Dedifferentiated amniotic fluid mesenchymal stem cell (primary cell): ENCODE measurements at regions not wholly inside any gene's neighbourhood (a gene's known extent, or its start where the extent isn't known, plus 50 kb on each side); places are given as distances from the start of the nearest gene placed in this dataset.
"Not testable (repeated sequence)": the region's sequence is repeated elsewhere in the genome, so short reads cannot be mapped to it uniquely, and the experiment has no call there.

Source experiments
- DNase-seq: peaks from one replicate; pipeline ENCODE4 v3.0.0-alpha.2; 2016; ENCODE audit errors: extremely low spot score

DNA sequence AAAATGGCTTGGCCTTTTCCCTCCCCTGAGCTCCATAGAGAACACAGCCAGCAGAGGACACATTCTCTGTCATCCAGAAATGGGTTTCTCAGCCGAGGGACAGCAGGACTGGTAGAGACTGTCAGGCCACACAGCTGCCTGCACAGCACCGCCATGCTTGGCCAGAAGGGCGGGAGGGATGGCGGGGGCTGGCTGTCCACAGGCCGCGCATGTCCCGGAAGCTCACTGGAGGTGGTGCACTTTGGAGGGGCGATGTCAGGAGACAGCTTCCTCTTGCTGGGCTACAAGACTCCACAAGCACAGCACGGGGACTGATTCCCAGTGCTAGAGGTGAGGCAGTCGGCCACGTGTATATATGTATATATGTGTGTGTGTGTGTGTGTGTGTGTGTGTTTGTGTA is 125.3 kb downstream of the GOLGA6L4 start:
- not testable (repeated sequence) for DNase-seq

DNA sequence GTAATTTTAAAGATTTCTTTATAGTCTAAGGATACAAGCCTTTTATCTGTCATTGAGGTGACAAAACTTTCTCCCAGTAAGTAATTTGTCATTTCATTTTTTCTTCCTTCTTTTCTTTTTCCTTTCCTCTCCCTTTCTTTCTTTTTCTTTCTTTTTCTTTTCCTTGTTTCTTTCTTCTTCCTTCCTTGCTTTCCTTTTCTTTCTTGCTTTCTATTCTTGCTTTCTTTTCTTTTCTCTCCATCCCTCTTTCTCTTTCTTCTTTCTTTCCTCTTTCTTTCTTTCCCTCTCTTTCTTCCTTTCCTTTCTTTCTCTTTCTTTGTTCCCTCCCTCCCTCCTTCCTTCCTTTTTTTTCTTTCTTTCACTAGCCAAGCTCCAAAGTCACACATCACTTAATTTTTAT is 148.8 kb downstream of the GOLGA6L4 start:
- DNase-seq: not testable (repeated sequence)

DNA sequence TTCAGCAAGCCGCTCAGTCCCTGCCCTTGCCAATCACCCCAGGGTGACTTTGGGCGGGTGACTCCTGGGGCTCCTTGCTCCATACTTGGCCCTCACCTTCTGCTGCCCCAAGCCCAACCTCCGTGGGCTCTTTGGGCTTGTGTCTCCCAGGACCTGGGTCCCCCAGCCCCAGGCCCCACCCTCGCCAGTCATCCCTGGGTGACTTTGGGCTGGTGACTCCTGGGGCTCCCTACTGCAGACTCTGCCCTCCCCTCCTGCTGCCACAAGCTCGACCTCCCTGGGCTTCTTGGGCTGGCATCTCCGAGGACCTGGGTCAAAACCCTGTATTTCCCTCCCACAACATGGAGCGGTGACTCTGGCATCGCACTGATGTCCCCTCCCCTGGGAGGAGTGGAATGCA is 151.5 kb downstream of the GOLGA6L4 start:
- DNase-seq: no peak

DNA sequence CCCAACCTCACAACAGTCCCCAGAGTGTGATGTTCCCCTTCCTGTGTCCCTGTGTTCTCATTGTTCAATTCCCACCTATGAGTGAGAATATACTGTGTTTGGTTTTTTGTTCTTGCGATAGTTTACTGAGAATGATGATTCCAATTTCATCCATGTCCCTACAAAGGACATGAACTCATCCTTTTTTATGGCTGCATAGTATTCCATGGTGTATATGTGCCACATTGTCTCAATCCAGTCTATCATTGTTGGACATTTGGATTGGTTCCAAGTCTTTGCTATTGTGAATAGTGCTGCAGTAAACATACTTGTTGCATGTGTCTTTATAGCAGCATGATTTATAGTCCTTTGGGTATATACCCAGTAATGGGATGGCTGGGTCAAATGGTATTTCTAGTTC is 152.6 kb downstream of the GOLGA6L4 start:
- DNase-seq: not testable (repeated sequence)

DNA sequence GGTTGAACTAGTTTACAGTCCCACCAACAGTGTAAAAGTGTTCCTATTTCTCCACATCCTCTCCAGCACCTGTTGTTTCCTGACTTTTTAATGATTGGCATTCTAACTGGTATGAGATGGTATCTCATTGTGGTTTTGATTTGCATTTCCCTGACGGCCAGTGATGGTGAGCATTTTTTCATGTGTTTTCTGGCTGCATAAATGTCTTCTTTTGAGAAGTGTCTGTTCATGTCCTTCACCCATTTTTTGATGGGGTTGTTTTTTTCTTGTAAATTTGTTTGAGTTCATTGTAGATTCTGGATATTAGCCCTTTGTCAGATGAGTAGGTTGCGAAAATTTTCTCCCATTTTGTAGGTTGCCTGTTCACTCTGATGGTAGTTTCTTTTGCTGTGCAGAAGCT is 153.1 kb downstream of the GOLGA6L4 start:
- not testable (repeated sequence) for DNase-seq

DNA sequence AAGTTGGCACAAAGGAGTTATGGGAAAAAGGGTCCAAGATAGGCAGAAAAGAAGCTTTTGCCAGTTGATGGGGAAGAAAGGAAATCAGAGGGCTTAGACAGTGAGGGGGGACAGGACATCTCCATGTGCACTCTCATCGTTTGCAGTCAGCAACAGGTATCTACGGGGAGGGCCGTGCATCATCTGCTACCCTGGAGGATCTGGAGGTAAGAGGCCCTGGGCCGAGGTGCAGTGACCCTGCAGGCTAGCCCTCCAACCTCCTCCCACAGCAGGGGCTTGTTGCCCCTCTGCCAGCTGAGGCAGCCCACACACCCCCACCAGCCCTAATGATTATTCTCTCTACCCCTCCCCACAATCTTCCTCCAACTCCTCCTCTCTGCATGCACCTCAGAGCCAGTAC is 154.8 kb downstream of the GOLGA6L4 start:
- DNase-seq: not testable (repeated sequence)

DNA sequence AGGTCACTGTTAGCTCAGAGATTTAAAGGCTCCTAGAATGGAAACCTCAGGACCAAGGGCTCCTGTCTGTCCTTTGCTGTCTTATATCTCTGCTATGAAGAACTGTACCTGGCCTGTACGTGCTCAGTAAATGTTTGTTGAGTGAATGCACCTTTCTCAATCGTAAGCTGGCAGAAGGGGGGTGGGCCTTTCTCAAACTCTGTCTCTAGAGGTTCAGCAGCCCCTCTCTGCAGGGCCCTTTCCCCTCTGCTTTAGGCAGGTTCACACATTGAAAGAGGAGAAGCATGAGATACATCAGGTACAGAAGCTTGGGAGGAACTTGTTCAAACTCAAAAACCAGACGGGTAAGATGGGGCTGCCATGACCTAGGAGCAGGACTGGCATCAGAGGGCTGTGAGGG is 155.6 kb downstream of the GOLGA6L4 start:
- no peak for DNase-seq

DNA sequence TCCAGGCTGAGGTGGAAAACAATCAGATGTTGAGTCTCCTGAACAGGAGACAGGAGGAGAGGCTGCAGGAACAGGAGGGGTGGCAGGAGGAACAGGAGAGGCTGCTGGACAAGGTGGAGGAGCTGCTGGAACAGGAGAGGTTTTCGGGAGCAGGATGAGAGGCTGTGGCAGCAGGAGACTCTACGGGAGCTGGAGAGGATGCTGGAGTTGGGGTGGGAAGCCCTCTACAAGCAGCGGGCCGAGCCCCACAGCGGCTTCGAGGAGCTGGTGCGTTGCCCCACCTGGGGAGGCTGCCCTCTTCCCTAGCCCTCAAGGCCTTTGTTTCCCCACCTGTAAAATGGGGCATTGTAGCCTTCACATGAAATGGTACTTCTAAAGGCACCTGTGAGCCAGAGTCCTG is 156.4 kb downstream of the GOLGA6L4 start:
- not testable (repeated sequence) for DNase-seq

DNA sequence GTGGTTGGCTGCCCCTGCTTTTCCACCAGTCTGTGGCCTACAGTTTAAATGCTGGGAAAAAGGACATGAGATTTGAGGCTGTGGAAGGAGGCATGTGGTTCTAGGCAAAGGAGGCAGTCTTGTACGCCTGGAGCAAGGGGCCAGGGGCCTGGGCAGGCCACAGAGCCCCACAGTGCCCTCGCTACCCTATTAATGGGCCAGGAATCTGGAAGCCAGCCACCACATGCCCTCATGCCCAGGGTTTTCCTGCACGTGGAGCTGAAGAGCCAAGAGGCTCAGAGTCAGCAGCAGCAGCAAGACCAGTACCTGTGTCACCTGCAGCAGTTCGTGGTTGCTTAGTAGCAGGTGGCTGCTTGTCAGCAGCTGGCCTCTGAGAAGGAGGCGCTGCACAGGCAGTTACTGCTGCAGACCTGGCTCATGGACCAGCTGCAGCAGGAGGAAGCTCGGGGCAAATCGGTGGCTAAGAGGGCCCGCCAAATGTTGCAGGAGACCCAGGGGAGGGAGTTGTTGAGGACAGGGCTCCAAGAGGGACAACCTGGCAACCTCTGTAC is 157.9 kb downstream of the GOLGA6L4 start:
- DNase-seq: not testable (repeated sequence)

DNA sequence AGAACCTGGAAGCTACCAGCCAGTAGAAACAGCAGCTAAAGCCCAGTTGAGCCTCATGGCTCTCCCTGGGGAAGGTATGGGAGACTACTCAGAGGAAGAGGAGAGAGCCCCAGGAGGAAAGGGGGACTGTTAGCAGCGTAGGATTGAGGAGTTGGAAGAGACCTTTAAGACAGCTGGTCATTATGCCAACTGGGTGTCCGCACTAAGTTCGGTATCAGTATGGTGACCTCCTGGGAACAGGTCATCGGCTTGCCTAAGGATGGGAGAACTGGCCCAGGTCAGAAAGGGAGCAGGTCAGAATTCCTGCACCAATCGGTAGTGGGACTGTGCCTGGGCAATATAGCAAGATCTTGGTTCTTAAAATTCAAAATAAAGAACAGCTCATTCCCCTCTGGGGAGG is 158.4 kb downstream of the GOLGA6L4 start:
- DNase-seq: not testable (repeated sequence)

DNA sequence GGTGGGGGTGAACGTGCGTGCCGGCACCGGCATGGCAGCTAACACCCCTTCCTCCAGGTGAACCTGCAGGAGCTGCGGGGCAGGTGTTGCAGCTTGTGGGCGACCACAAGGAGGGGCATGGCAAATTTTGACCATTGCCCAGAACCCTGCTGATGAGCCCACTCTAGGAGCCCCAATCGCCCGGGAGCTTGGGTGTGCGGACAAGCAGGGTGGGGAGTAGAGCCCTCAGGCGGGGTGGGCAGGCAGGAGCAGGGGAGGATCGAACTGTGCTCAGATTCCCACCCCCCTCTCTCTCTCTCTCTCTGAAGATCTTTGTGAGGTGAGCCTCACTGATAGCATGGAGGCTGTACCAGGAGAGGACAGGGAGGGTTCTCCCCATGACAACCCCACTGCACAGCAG is 159.8 kb downstream of the GOLGA6L4 start:
- not testable (repeated sequence) for DNase-seq

DNA sequence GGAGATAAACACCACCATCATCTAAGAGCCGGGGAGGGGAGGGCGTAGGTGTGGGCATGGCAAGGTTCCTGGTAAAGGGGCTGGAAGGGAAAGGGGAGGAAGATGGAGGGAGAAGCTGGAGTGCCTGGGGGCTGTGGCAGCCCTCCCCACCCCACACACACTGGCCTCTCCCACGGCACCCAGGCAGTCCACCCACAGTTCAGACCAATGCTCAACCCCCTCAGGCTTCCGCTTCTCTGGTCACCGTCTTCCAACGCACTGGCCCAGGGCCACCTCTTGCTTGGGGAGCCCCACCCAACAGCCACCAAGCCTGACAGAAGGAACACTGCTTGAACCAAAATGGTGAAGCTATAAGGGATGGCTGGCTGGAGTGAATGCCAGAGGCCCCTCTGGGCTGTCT is 160.3 kb downstream of the GOLGA6L4 start:
- DNase-seq: not testable (repeated sequence)

DNA sequence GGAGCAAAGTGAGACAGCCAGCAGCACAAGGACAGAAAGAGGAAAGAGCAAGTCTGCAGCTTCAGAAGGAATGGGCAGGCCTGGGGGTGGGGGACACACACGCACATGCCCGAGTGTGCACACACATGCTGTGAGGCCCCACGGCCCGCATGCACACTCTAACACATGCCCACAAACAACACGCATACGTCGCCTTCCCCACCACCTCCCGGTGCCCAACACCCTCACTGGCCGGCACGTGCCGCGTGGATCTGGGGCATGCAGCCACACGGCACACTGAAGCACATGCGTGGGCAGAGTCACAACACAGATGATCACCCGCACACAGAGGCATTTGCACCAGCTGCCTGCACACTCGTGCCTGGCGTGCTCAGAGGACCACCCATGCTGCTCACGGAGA is 161.5 kb downstream of the GOLGA6L4 start:
- DNase-seq: not testable (repeated sequence)

DNA sequence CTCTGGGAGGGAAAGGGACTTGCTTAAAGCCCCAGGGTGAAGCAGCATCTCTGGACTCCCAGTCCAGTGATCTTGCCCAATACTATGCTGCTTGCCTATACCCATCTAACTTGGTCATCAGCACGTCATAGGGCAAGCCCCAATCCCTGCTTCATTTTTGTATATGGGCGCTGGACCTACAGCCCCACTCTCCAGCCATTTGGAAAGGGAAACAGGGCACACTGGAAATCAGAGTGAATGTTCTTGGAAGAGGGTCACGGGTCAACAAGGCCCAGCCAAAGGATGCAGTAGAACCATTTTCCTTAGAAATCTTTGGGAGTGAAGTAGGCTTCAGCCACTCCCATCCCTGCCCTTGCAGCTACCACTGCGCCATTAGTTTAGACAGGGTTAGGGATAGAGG is 162.5 kb downstream of the GOLGA6L4 start:
- DNase-seq: not testable (repeated sequence)

DNA sequence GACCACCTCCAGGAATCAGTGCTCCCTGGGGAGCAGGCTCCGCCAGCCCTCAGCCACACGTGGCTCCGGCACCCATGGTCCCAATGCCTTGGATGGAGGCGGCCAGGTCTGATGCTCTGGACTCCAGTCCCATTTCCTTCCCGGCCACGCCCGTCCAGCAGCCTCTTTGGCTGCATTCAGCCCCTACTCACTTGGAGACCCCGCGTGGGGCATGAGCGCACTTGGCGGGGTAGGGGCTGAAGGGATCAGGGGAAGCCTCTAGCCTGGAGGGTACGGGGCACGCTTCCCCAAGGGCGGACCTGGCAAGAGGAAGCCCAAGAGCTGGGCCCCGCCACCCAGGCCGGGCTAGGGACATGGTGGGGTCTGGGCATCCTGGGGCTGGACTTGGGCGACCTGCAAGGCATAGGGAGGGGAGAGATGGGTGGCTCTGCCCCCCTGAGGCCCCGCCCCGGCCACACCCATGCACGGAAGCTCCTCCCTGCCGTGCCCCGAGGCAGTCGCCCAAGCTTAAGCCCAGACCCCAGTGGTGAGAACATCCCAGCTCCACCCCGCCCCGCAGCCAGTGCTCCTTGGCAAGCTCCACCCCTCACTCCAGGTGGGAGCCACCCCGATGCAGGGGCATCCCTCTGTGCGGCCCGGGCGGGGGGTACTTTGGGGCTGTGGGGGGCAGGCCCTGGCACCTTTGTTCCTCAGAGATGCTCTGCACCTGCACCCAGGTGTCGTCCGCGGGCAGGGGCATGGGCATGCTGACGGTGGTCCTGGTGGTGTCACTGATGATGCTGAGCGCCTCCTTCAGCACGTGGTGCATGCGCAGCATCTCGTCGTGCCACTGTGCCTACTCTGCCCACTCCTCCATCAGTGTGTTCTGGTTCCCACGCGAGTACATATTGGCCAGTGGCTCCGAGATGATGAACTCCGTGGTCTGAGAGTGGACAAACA is 163.5 kb downstream of the GOLGA6L4 start:
- DNase-seq: no peak

DNA sequence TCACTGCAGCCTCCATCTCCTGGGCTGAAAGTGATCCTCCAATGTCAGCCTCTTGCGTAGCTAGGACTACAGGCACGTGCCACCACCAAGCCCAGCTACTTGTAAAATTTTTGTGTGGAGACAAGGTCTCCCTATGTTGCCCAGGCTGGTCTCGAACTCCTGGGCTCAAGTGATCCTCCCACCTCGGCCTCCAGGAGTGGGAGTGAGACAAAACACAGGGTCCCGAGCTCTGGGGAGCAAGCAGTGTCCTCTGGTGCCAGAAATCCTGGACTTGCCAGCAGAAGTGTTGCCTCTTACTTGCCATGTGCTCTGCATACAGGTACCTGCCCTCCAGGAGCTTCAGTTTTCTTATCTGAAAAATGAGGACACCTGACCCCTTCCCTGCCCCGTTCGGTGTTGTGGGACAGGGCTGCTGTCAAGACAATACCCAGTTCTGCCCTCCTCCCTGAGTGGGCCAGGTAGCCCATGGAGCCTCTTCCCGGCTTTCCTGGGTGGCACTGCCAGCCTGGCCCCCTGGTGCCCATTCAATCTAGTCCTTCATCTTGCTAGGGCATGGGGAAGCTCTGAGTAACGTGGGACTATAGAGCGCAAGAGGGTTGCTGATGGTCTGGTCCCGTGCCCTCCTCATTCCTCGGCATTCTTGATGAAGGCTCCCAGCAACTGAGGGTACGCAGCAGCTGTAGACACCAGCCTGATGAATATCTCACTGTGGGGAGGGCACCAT is 164.6 kb downstream of the GOLGA6L4 start:
- no peak for DNase-seq

DNA sequence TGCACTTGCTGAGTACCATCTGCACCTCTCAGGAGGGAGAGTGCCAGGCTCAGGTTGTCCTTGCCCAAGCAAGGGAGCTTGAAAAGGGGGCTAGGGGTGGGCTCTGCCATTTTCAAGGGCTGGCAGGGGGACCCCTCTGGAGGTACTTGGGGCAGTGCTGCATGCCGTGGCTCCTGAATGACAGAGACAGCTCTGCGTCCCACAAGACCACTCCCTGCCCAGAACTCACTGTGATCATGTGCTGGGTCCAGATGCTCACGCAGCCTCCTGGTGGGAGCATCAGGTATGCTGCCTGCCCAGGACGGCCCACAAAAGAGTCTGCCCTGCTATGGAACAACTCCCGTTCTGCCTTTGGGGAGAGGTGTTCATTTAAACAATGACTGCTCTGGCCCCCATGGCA is 165.2 kb downstream of the GOLGA6L4 start:
- DNase-seq: no peak

DNA sequence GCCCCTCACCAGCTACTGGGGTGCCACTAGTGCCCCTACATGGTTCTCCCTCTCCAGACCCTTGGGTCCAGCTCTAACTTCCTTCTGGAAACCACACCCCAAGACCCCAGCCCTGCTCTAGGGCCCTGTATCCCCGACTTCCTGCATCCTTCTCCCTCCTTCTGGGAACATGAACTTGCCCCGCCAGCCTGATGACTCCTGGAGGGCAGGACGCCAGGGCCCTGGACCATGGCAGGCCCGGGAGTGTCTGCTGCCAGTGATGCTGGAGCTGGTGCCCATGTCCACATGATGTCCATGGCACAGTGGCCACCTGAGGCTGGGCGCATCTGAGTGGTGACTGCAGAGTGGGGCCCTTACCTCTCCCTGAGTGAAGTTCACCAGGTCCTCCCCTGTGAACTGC is 165.9 kb downstream of the GOLGA6L4 start:
- DNase-seq: not testable (repeated sequence)

DNA sequence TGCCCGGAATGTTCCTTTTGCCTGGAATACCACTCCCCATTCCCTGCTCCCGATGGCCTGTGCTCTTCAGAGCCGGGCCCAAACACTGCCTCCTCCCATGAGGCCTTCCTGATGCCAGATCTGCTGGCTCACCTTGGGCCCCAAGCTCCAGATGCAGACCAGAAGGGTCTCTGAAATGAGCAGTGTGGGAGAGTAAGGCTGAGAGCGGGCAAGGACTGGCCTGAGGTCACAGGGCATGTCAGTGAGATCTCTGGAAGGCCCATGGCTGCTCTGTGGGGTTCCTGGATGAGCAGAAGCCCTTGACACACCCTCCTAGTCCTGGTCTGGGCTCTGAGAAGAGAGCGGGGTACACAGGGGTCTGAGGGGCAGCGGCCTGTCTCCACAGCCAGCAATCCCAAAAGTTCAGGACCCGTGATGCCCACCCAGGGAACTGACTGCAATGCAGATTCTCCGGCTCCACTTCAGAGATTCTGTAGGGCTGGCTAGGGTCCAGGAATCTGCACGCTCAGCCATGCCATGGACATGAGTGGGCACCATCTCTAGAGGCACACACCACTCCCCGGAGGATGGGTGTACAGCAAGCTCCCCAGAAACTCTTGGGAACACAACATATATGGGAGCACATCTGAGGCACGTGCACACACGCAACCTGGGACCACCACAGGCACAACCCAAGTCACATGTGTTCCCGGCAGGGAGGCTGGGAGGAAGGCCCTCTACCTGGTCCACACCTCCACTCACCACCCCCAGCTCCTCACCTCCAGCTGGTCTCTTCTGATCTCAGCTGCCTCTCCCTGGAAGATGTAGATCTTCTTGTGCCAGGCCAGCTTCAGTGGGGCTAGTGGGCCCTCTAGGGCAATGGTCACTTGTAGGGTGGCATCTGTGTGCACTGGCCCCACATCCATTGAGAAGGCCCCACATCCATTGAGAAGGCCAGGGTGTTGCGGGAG is 166.6 kb downstream of the GOLGA6L4 start:
- not testable (repeated sequence) for DNase-seq

DNA sequence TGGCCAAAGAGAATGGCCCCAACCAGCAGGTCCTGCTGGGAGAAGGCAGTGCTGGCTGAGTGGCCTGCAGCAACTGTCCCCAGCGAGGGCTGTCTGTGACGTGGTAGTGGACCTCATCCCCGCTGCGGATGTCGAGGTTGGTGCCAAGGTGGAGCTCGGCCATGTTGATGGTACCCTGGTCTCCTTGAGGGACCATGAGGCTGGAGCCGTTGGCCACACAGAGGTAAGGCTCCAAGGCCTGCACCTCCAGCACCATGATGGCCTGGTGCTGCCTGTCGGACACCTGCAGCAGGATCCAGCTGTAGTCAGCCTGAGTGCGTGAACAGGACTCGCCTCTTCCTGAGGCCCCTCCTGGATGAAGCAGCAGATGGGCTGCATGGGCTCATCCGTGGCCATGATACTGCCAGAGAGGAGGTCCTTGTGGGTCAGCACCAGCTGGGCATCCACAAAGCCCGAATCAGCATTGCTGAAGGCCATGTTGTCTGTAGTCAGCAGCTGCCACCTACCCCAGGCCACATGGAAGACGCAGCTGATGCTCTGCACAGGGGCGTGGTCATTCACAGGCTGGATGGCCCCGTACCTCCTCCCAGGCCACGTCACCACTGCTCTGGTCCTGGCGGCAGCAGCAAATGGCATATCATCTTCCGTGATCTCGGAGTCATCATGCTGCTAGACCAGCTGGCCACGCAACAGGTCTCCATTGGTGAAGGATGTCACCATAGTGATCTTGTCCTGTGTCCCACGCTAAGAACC is 167.5 kb downstream of the GOLGA6L4 start:
- DNase-seq: no peak

DNA sequence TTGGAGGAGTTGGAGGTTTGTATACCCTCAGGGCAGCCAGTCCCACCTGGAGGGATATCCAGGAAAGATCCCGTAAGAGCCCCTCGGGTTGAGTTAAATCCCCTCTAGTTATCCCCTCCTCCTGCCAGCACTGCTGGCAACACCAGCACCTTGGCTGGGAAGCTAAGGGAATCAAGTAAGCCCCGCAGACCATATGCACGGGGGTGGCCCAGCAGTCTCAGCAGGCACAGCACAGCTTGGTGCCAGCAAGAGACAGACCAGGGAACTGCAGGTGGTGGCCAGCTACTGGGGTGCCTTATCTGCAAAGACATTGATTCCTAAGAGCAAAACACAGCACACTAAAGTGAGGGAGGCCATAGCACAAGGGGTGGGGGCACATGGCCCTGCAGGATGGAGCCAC is 173.8 kb downstream of the GOLGA6L4 start:
- not testable (repeated sequence) for DNase-seq
